ENCODE measurements at regions not wholly inside any gene's neighbourhood (a gene's known extent, or its start where the extent isn't known, plus 50 kb on each side); places are given as distances from the start of the nearest gene placed in this dataset.

DNA sequence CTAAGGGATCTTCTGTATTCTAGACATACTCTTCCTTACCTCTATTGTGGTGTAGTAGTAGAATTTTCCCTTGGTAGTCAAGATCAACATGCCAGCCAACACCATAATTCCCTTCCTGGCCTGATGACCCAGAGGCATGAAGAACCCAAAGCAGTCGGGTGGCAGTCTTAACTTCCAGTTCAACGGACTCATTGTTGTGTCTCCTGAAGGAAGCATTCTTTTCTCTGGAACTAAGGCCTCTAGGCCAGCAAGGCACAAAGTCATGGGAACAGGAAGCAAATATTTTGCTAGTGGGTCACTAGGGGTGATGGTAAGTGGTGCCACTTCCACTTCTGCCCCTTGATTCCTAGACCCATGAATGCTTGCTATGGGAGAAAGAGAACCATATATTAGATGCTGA lies 55.2 kb upstream of the DAPK1 start:
- DNase-seq (ENCODE audit: low read depth in 1 of 2, low spot score in 1 of 2), result no peak
- Histone ChIP-seq H3K4me3 (replicated peaks; ENCODE audit: insufficient read depth, low read length) (no peak overlapping the region), H3K27ac (replicated peaks) (no peak overlapping the region), H3K27me3 (ENCODE audit: insufficient read depth, poor library complexity, severe bottlenecking) (no peaks in the 10 kb centered on the region)
- TF ChIP-seq POLR2AphosphoS5 (IDR thresholded peaks at IDR 0.05; ENCODE audit: low read depth) (no peak), SPI1 (IDR thresholded peaks at IDR 0.05; ENCODE audit: borderline replicate concordance, low read depth) (no peak), GABPA (IDR thresholded peaks at IDR 0.05; ENCODE audit: low read depth) (no peak), REST (IDR thresholded peaks at IDR 0.05; ENCODE audit: insufficient replicate concordance, low read depth) (no peak)
- TF ChIP-seq, protein P1, sequence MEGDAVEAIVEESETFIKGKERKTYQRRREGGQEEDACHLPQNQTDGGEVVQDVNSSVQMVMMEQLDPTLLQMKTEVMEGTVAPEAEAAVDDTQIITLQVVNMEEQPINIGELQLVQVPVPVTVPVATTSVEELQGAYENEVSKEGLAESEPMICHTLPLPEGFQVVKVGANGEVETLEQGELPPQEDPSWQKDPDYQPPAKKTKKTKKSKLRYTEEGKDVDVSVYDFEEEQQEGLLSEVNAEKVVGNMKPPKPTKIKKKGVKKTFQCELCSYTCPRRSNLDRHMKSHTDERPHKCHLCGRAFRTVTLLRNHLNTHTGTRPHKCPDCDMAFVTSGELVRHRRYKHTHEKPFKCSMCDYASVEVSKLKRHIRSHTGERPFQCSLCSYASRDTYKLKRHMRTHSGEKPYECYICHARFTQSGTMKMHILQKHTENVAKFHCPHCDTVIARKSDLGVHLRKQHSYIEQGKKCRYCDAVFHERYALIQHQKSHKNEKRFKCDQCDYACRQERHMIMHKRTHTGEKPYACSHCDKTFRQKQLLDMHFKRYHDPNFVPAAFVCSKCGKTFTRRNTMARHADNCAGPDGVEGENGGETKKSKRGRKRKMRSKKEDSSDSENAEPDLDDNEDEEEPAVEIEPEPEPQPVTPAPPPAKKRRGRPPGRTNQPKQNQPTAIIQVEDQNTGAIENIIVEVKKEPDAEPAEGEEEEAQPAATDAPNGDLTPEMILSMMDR (IDR thresholded peaks at IDR 0.05; ENCODE audit: insufficient read depth, low read length), result no peak

DNA sequence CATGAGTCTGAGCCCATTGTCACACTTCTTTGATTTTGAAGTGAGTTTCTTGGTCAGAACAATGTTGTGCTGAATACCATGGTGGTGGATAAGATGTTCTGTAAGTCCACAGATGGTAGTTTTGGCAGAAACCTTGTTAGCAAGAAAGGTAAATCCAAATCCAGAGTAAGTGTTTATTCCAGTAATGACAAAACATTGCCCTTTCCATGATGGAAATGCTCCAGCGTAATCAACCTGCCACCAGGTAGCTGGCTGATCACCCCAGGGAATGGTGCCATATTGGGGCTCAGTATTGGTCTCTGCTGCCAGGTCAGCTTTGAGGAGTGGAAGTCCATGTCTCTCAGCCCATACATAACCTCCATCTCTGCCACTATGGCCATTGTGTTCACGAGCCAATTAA lies 54.7 kb upstream of the DAPK1 start:
- no peak overlapping the region for H3K4me3 ChIP-seq (replicated peaks; ENCODE audit: insufficient read depth, low read length)
- no peak for TF ChIP-seq REST (IDR thresholded peaks at IDR 0.05; ENCODE audit: insufficient replicate concordance, low read depth)
- no peak for TF ChIP-seq POLR2AphosphoS5 (IDR thresholded peaks at IDR 0.05; ENCODE audit: low read depth)
- TF ChIP-seq SPI1 (IDR thresholded peaks at IDR 0.05; ENCODE audit: borderline replicate concordance, low read depth), result no peak
- TF ChIP-seq GABPA (IDR thresholded peaks at IDR 0.05; ENCODE audit: low read depth), result no peak
- TF ChIP-seq, protein P1 (IDR thresholded peaks at IDR 0.05; ENCODE audit: insufficient read depth, low read length), result no peak
- no peak for DNase-seq (ENCODE audit: low read depth in 1 of 2, low spot score in 1 of 2)
- H3K27me3 ChIP-seq (ENCODE audit: insufficient read depth, poor library complexity, severe bottlenecking), result no peaks in the 10 kb centered on the region
- no peak overlapping the region for H3K27ac ChIP-seq (replicated peaks)

GRCh38 chr9:87443461-87443860 lies 54.2 kb upstream of the DAPK1 start:
- H3K27ac ChIP-seq (replicated peaks), result no peak overlapping the region
- no peak for TF ChIP-seq SPI1 (IDR thresholded peaks at IDR 0.05; ENCODE audit: borderline replicate concordance, low read depth)
- no peak for TF ChIP-seq GABPA (IDR thresholded peaks at IDR 0.05; ENCODE audit: low read depth)
- no peak for TF ChIP-seq POLR2AphosphoS5 (IDR thresholded peaks at IDR 0.05; ENCODE audit: low read depth)
- no peak for TF ChIP-seq REST (IDR thresholded peaks at IDR 0.05; ENCODE audit: insufficient replicate concordance, low read depth)
- TF ChIP-seq, protein P1 (IDR thresholded peaks at IDR 0.05; ENCODE audit: insufficient read depth, low read length), result no peak
- no peak for DNase-seq (ENCODE audit: low read depth in 1 of 2, low spot score in 1 of 2)
- no peak overlapping the region for H3K4me3 ChIP-seq (replicated peaks; ENCODE audit: insufficient read depth, low read length)
- no peaks in the 10 kb centered on the region for H3K27me3 ChIP-seq (ENCODE audit: insufficient read depth, poor library complexity, severe bottlenecking)
